Caco-2 (cell line): ENCODE measurements at regions not wholly inside any gene's neighbourhood (a gene's known extent, or its start where the extent isn't known, plus 50 kb on each side); places are given as distances from the start of the nearest gene placed in this dataset.

ENCODE experiments used
- BruUV-seq: library from RNA; stranded (reverse); fragments of 400-500 nt; replicated peaks from 2 replicates; lab custom pipeline; 2021; lab: Mats Ljungman, UMichigan
- CTCF ChIA-PET: fragments of 300-600 bp; sonication (Branson Sonifier 250); formaldehyde crosslinking; loops from one replicate; lab custom pipeline; 2022; ENCODE audit warnings: antibody characterized with exemption; lab: Charles Lee
- POLR2A ChIA-PET: fragments of 300-600 bp; sonication (Branson Sonifier 250); formaldehyde crosslinking; loops from one replicate; lab custom pipeline; 2022; ENCODE audit warnings: antibody characterized with exemption; lab: Charles Lee
- DNase-seq, 2 experiments: peaks; one replicate each; pipeline versions ENCODE4 v3.0.0 to v3.0.0-alpha.2; 2020 to 2022
- H3K27me3 ChIP-seq: replicated peaks from 2 replicates; pipeline ENCODE4 v1.6.0; 2011; ENCODE audit warnings: low read length; ENCODE audit not compliant: control insufficient read depth, insufficient read depth
- H3K36me3 ChIP-seq: 2 replicates; pipeline ENCODE4 v1.5.1; 2011; ENCODE audit warnings: low read length; ENCODE audit not compliant: control insufficient read depth, insufficient read depth
- H3K4me1 ChIP-seq: fragments of 250-450 bp; sonication (Bioruptor Pico); 2 replicates; pipeline ENCODE4 v1.5.1; 2020; ENCODE audit warnings: mild to moderate bottlenecking
- H3K4me3 ChIP-seq: 2 replicates; pipeline ENCODE4 v1.5.1; 2011; ENCODE audit warnings: low read depth, mild to moderate bottlenecking, control low read depth, low read length
- H3K9me3 ChIP-seq: fragments of 250-450 bp; sonication (Bioruptor Pico); 2 replicates; pipeline ENCODE4 v1.5.1; 2020; ENCODE audit warnings: mild to moderate bottlenecking, moderate library complexity
- H3K27ac Mint-ChIP-seq: one replicate; pipeline ENCODE4 v1.8.0; 2022; ENCODE audit warnings: mixed read lengths; ENCODE audit not compliant: unreplicated experiment
- H3K27me3 Mint-ChIP-seq: one replicate; pipeline ENCODE4 v1.8.0; 2022; ENCODE audit warnings: mixed read lengths; ENCODE audit not compliant: insufficient read depth, unreplicated experiment
- H3K36me3 Mint-ChIP-seq: one replicate; pipeline ENCODE4 v1.8.0; 2022; ENCODE audit warnings: mild to moderate bottlenecking, mixed read lengths; ENCODE audit not compliant: insufficient read depth, unreplicated experiment
- H3K4me1 Mint-ChIP-seq: one replicate; pipeline ENCODE4 v1.8.0; 2022; ENCODE audit warnings: low read depth, mixed read lengths; ENCODE audit not compliant: unreplicated experiment
- H3K4me3 Mint-ChIP-seq: one replicate; pipeline ENCODE4 v1.8.0; 2022; ENCODE audit warnings: mild to moderate bottlenecking, moderate library complexity, mixed read lengths; ENCODE audit not compliant: unreplicated experiment
- H3K9me3 Mint-ChIP-seq: one replicate; pipeline ENCODE4 v1.8.0; 2022; ENCODE audit warnings: mixed read lengths; ENCODE audit not compliant: unreplicated experiment
- CTCF ChIP-seq, 2 experiments: fragments of 200-600 bp in 1 of 2; IDR thresholded peaks; 1 replicate in 1 of 2; 2 replicates in 1 of 2; pipeline versions ENCODE4 v1.5.1 to v1.8.0; 2011 to 2022; ENCODE audit warnings: antibody characterized with exemption in 1 of 2, control low read depth in 1 of 2, inconsistent platforms in 1 of 2, low read depth in 1 of 2, low read length in 1 of 2, mild to moderate bottlenecking in 1 of 2, moderate library complexity in 1 of 2; ENCODE audit not compliant: insufficient read depth in 1 of 2, severe bottlenecking in 1 of 2, unreplicated experiment in 1 of 2
- intact Hi-C: fragments of 100-400 bp; cut with micrococcal nuclease; formaldehyde crosslinking; loops from one replicate; pipeline ENCODE4 v1.10.0; 2022; ENCODE audit not compliant: unreplicated experiment

GRCh38 chrX:10842646-10843045, 222.3 kb upstream of the MID1 start:
- CTCF ChIA-PET: no interaction called here
- Mint-ChIP-seq H3K36me3 (no peaks in the 10 kb centered on the region), H3K27me3 (no peaks in the 10 kb centered on the region), H3K9me3 (peaks cover 11% of the 10 kb centered on the region), H3K4me3 (no peak overlapping the region), H3K4me1 (no peaks in the 10 kb centered on the region), H3K27ac (no peak overlapping the region)
- intact Hi-C loops: no loop called here
- no peaks in the 10 kb centered on the region for H3K9me3 ChIP-seq
- H3K4me3 ChIP-seq: no peak overlapping the region
- TF ChIP-seq CTCF (IDR thresholded peaks at IDR 0.05; ENCODE audit: insufficient read depth in 1 of 2, low read depth in 1 of 2, low read length in 1 of 2, severe bottlenecking in 1 of 2, unreplicated experiment in 1 of 2): no peak
- no peaks in the 10 kb centered on the region for H3K27me3 ChIP-seq
- POLR2A ChIA-PET: no interaction called here
- DNase-seq: no peak
- H3K4me1 ChIP-seq: no peaks in the 10 kb centered on the region
- H3K36me3 ChIP-seq: no peaks in the 10 kb centered on the region
- BruUV-seq: no TSS peak

- no peaks in the 10 kb centered on the region for H3K9me3 ChIP-seq
- ChIA-PET POLR2A (no interaction called here), CTCF (no interaction called here)
- DNase-seq: no peak
- H3K27me3 Mint-ChIP-seq: no peaks in the 10 kb centered on the region
- peaks cover 7% of the 10 kb centered on the region for H3K9me3 Mint-ChIP-seq
- no peaks in the 10 kb centered on the region for H3K36me3 ChIP-seq
- intact Hi-C loops: no loop called here
- BruUV-seq: no TSS peak
- no peak overlapping the region for H3K27ac Mint-ChIP-seq
- H3K4me3 ChIP-seq: no peak overlapping the region
- no peak overlapping the region for H3K4me3 Mint-ChIP-seq
- TF ChIP-seq CTCF (IDR thresholded peaks at IDR 0.05; ENCODE audit: insufficient read depth in 1 of 2, low read depth in 1 of 2, low read length in 1 of 2, severe bottlenecking in 1 of 2, unreplicated experiment in 1 of 2): no peak
- no peaks in the 10 kb centered on the region for H3K36me3 Mint-ChIP-seq
- H3K4me1 Mint-ChIP-seq: no peaks in the 10 kb centered on the region
- H3K27me3 ChIP-seq: no peaks in the 10 kb centered on the region
- H3K4me1 ChIP-seq: no peaks in the 10 kb centered on the region
Observed at GRCh38 chrX:10847333-10847732, 226.9 kb upstream of the MID1 start.

- ChIA-PET POLR2A (no interaction called here), CTCF (no interaction called here)
- H3K4me3 ChIP-seq: no peak overlapping the region
- BruUV-seq: no TSS peak
- H3K9me3 ChIP-seq: no peaks in the 10 kb centered on the region
- no peaks in the 10 kb centered on the region for H3K27me3 ChIP-seq
- intact Hi-C loops: no loop called here
- TF ChIP-seq CTCF (IDR thresholded peaks at IDR 0.05; ENCODE audit: insufficient read depth in 1 of 2, low read depth in 1 of 2, low read length in 1 of 2, severe bottlenecking in 1 of 2, unreplicated experiment in 1 of 2): no peak
- no peak overlapping the region for H3K27ac Mint-ChIP-seq
- peaks cover 7% of the 10 kb centered on the region for H3K9me3 Mint-ChIP-seq
- no peaks in the 10 kb centered on the region for H3K4me1 Mint-ChIP-seq
- H3K4me3 Mint-ChIP-seq: no peak overlapping the region
- no peaks in the 10 kb centered on the region for H3K36me3 Mint-ChIP-seq
- no peaks in the 10 kb centered on the region for H3K36me3 ChIP-seq
- H3K4me1 ChIP-seq: no peaks in the 10 kb centered on the region
- no peak for DNase-seq
- no peaks in the 10 kb centered on the region for H3K27me3 Mint-ChIP-seq
Observed at GRCh38 chrX:10851809-10852208, 231.4 kb upstream of the MID1 start.
